Sigmoid colon (tissue), 6 donors: ENCODE measurements at regions not wholly inside any gene's neighbourhood (a gene's known extent, or its start where the extent isn't known, plus 50 kb on each side); places are given as distances from the start of the nearest gene placed in this dataset.
"Not testable (repeated sequence)": the region's sequence is repeated elsewhere in the genome, so short reads cannot be mapped to it uniquely, and the experiment has no call there.

Experiments used
- DNase-seq: peaks from one replicate; pipeline ENCODE4 v3.0.0-alpha.2; 2019
- H3K27ac ChIP-seq, 4 donors: fragments of 200-600 bp; sonication (generic); one replicate each; pipeline ENCODE4 v1.5.1; 2016 to 2019; ENCODE audit warnings: mild to moderate bottlenecking in 1 of 4
- H3K27me3 ChIP-seq, 3 donors: fragments of 200-600 bp; sonication (generic); one replicate each; pipeline ENCODE4 v1.5.1; 2019; ENCODE audit warnings: mild to moderate bottlenecking in 1 of 3
- H3K36me3 ChIP-seq, 4 donors: fragments of 200-600 bp; sonication (generic); one replicate each; pipeline ENCODE4 v1.5.1; 2016 to 2019
- H3K4me1 ChIP-seq, 4 donors: fragments of 200-600 bp; sonication (generic); one replicate each; pipeline ENCODE4 v1.5.1; 2017 to 2019
- H3K4me3 ChIP-seq, 4 donors: fragments of 200-600 bp; sonication (generic); one replicate each; pipeline ENCODE4 v1.5.1; 2017 to 2019; ENCODE audit warnings: mild to moderate bottlenecking in 2 of 4, moderate library complexity in 1 of 4
- H3K9me3 ChIP-seq, 4 donors: fragments of 200-600 bp in 3 of 4; sonication (generic) in 3 of 4; one replicate each; pipeline versions ENCODE4 v1.5.1 to v1.6.1; 2013 to 2019
- CTCF ChIP-seq, 4 experiments: fragments of 450-650 bp in 3 of 4; fragments of 200-600 bp in 1 of 4; IDR thresholded peaks; one replicate each; pipeline ENCODE4 v1.5.1; 2016 to 2019; ENCODE audit warnings: antibody characterized with exemption in 4 of 4, mild to moderate bottlenecking in 3 of 4, moderate library complexity in 2 of 4
- EP300 ChIP-seq, 4 donors: sonication (generic); formaldehyde crosslinking; IDR thresholded peaks; one replicate each; pipeline ENCODE4 v1.6.1; 2017; ENCODE audit warnings: antibody characterized with exemption in 4 of 4
- POLR2A ChIP-seq, 2 donors: fragments of 450-650 bp; IDR thresholded peaks; one replicate each; pipeline ENCODE4 v1.6.1; 2016; ENCODE audit warnings: antibody characterized with exemption in 2 of 2, mild to moderate bottlenecking in 2 of 2, moderate library complexity in 2 of 2
- POLR2AphosphoS5 ChIP-seq, 4 donors: sonication (generic); formaldehyde crosslinking; IDR thresholded peaks; one replicate each; pipeline ENCODE4 v1.6.1; 2017; ENCODE audit warnings: antibody characterized with exemption in 4 of 4
- WGBS, 2 donors: extraction: QIAGEN DNeasy Blood & Tissue Kit; methylation state at CpG; one replicate each; pipeline ENCODE4 v1.1.7; 2013; 5-methylcytosine and 5-hydroxymethylcytosine counted together
- intact Hi-C: fragments of 100-400 bp; cut with DNase I; formaldehyde crosslinking; loops from one replicate; pipeline ENCODE4 v1.15.1; 2023
- donor health status: healthy with polysubstance abuse.
- donor health status: healthy.

GRCh38 chr9:97186493-97186892, 121.0 kb upstream of the CCDC180 start:
- Histone ChIP-seq H3K27ac (no peak overlapping the region), H3K27me3 (no peaks in the 10 kb centered on the region), H3K4me1 (peaks cover 0 to 5% (median 0%) of the 10 kb centered on the region in 4 donors), H3K9me3 (no peaks in the 10 kb centered on the region), H3K4me3 (no peak overlapping the region), H3K36me3 (no peaks in the 10 kb centered on the region)
- intact Hi-C loops, result no loop called here
- DNase-seq, result no peak
- no peak for TF ChIP-seq POLR2A (IDR thresholded peaks at IDR 0.05)
- TF ChIP-seq CTCF (IDR thresholded peaks at IDR 0.05), result no peak
- TF ChIP-seq EP300 (IDR thresholded peaks at IDR 0.05), result no peak
- TF ChIP-seq POLR2AphosphoS5 (IDR thresholded peaks at IDR 0.05), result no peak
- WGBS, 2 donors, result 98 to 100% methylated on average over 1 of the region's 1 CpG

- H3K9me3 ChIP-seq, H3K4me3 ChIP-seq, H3K27ac ChIP-seq, H3K36me3 ChIP-seq, H3K4me1 ChIP-seq, H3K27me3 ChIP-seq, DNase-seq, intact Hi-C loops: not testable (repeated sequence)
- WGBS, 2 donors, result 13 to 64% methylated on average over 2 of the region's 2 CpGs
These were observed 124.9 kb upstream of the CCDC180 start for GRCh38 chr9:97182532-97182931.

GRCh38 chr9:97179616-97180015, 127.8 kb upstream of the CCDC180 start:
- H3K36me3 ChIP-seq, result no peaks in the 10 kb centered on the region
- no peaks in the 10 kb centered on the region for H3K4me1 ChIP-seq
- H3K27ac ChIP-seq, result no peak overlapping the region
- H3K4me3 ChIP-seq, result no peak overlapping the region
- H3K27me3 ChIP-seq, result no peaks in the 10 kb centered on the region
- intact Hi-C loops, result no loop called here
- H3K9me3 ChIP-seq, result no peaks in the 10 kb centered on the region
- TF ChIP-seq CTCF (IDR thresholded peaks at IDR 0.05), result no peak
- TF ChIP-seq POLR2AphosphoS5 (IDR thresholded peaks at IDR 0.05), result no peak
- TF ChIP-seq EP300 (IDR thresholded peaks at IDR 0.05), result no peak
- no peak for TF ChIP-seq POLR2A (IDR thresholded peaks at IDR 0.05)
- DNase-seq, result no peak

- DNase-seq, result no peak
- WGBS, 2 donors, result 73 to 79% methylated on average over 5 of the region's 5 CpGs
These were observed 131.3 kb upstream of the CCDC180 start for GRCh38 chr9:97176206-97176605.

GRCh38 chr9:97168174-97168573, 129.2 kb upstream of the CTSV start:
- H3K27ac ChIP-seq, H3K9me3 ChIP-seq, H3K4me3 ChIP-seq, DNase-seq, H3K4me1 ChIP-seq, intact Hi-C loops, H3K36me3 ChIP-seq, H3K27me3 ChIP-seq: not testable (repeated sequence)

More at GRCh38 chr9:97176206-97176605, 131.3 kb upstream of the CCDC180 start:
- no peak overlapping the region for H3K4me3 ChIP-seq
- no peaks in the 10 kb centered on the region for H3K27me3 ChIP-seq
- H3K4me1 ChIP-seq, result no peaks in the 10 kb centered on the region
- no peak for TF ChIP-seq POLR2AphosphoS5 (IDR thresholded peaks at IDR 0.05)
- no peak for TF ChIP-seq CTCF (IDR thresholded peaks at IDR 0.05)
- TF ChIP-seq POLR2A (IDR thresholded peaks at IDR 0.05), result no peak
- no peak for TF ChIP-seq EP300 (IDR thresholded peaks at IDR 0.05)
- H3K36me3 ChIP-seq, result no peaks in the 10 kb centered on the region
- no peaks in the 10 kb centered on the region for H3K9me3 ChIP-seq
- no peak overlapping the region for H3K27ac ChIP-seq
- intact Hi-C loops, result no loop called here

GRCh38 chr9:97166496-97167138, 127.7 kb upstream of the CTSV start:
- H3K9me3 ChIP-seq, H3K27me3 ChIP-seq, intact Hi-C loops, H3K36me3 ChIP-seq, H3K27ac ChIP-seq, H3K4me1 ChIP-seq, H3K4me3 ChIP-seq, DNase-seq: not testable (repeated sequence)
